Colon (tissue), 2 donors: ENCODE measurements at regions not wholly inside any gene's neighbourhood (a gene's known extent, or its start where the extent isn't known, plus 50 kb on each side); places are given as distances from the start of the nearest gene placed in this dataset.

Source experiments
- FAIRE-seq: peaks from 2 replicates; lab custom pipeline; 2012; peaks lifted over from hg19 to GRCh38; lab: Jason Lieb, UNC
- donor health status: control.
- donor health status: control.

- no peak for FAIRE-seq
Measured at GRCh38 chr15:46710401-46710960, 1006.8 kb upstream of the SEMA6D start.

GRCh38 chr15:46713045-46713444 is 1004.3 kb upstream of the SEMA6D start:
- no peak for FAIRE-seq

- FAIRE-seq, result no peak
Measured at GRCh38 chr15:46714950-46715349, 1002.4 kb upstream of the SEMA6D start.

GRCh38 chr15:46723308-46723707 is 994.0 kb upstream of the SEMA6D start:
- no peak for FAIRE-seq

GRCh38 chr15:46732060-46732459 is 985.2 kb upstream of the SEMA6D start:
- FAIRE-seq, result no peak

- FAIRE-seq, result no peak
Measured at GRCh38 chr15:46735115-46735514, 982.2 kb upstream of the SEMA6D start.

GRCh38 chr15:46751303-46751702 is 966.0 kb upstream of the SEMA6D start:
- FAIRE-seq, result no peak

- FAIRE-seq, result no peak
Measured at GRCh38 chr15:46753946-46754345, 963.4 kb upstream of the SEMA6D start.

GRCh38 chr15:46763091-46763490 is 954.2 kb upstream of the SEMA6D start:
- FAIRE-seq, result no peak

- FAIRE-seq, result no peak
Measured at GRCh38 chr15:46764851-46765250, 952.5 kb upstream of the SEMA6D start.

GRCh38 chr15:46766021-46766420 is 951.3 kb upstream of the SEMA6D start:
- FAIRE-seq, result no peak

- FAIRE-seq, result no peak
Measured at GRCh38 chr15:46768287-46768686, 949.0 kb upstream of the SEMA6D start.

- no peak for FAIRE-seq
Measured at GRCh38 chr15:46773016-46773415, 944.3 kb upstream of the SEMA6D start.

GRCh38 chr15:46778876-46779275 is 938.4 kb upstream of the SEMA6D start:
- FAIRE-seq, result no peak

GRCh38 chr15:46786590-46787285 is 930.6 kb upstream of the SEMA6D start:
- FAIRE-seq, result no peak

GRCh38 chr15:46795685-46796084 is 921.6 kb upstream of the SEMA6D start:
- FAIRE-seq, result no peak

GRCh38 chr15:46808834-46809233 is 908.5 kb upstream of the SEMA6D start:
- FAIRE-seq, result no peak

- no peak for FAIRE-seq
Measured at GRCh38 chr15:46815240-46815639, 902.1 kb upstream of the SEMA6D start.

- no peak for FAIRE-seq
Measured at GRCh38 chr15:46815765-46816164, 901.5 kb upstream of the SEMA6D start.

- FAIRE-seq, result no peak
Measured at GRCh38 chr15:46848704-46849103, 868.6 kb upstream of the SEMA6D start.

GRCh38 chr15:46853600-46853999 is 863.7 kb upstream of the SEMA6D start:
- FAIRE-seq, result no peak

- FAIRE-seq, result no peak
Measured at GRCh38 chr15:46854564-46854963, 862.7 kb upstream of the SEMA6D start.

- no peak for FAIRE-seq
Measured at GRCh38 chr15:46855388-46855787, 861.9 kb upstream of the SEMA6D start.

- no peak for FAIRE-seq
Measured at GRCh38 chr15:46856839-46857502, 860.3 kb upstream of the SEMA6D start.
